ENCODE measurements at regions not wholly inside any gene's neighbourhood (a gene's known extent, or its start where the extent isn't known, plus 50 kb on each side); places are given as distances from the start of the nearest gene placed in this dataset.
A peak's percentile ranks its signal among the peaks of the same experiment; 100 is the strongest.
"Not testable (repeated sequence)": the region's sequence is repeated elsewhere in the genome, so short reads cannot be mapped to it uniquely, and the experiment has no call there.

DNA sequence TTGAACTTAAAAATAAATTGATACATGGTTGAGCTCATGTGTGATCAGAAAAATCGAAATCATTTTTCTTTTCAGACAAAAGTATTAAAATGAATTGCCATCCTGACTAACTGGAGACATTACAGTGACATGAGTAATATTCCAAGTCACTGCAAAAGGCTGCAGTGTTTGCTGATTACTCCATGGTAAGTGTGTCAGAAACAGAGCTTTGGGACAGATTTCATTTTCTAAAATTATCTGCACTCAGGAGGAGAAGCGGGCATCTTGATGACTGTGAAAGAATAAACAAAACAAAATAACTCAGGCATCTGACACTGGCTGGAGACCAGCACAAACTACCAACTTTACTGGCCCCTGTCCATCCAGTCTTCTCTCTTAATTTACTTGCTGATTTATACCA lies 312.3 kb upstream of the PIK3C3 start:
- DNase-seq (ENCODE audit: low read depth in 4 of 4, low spot score in 3 of 4), result no peak

GRCh38 chr18:41639218-41639617 lies 315.8 kb upstream of the PIK3C3 start:
- DNase-seq (ENCODE audit: low read depth in 4 of 4, low spot score in 3 of 4), result no peak

DNA sequence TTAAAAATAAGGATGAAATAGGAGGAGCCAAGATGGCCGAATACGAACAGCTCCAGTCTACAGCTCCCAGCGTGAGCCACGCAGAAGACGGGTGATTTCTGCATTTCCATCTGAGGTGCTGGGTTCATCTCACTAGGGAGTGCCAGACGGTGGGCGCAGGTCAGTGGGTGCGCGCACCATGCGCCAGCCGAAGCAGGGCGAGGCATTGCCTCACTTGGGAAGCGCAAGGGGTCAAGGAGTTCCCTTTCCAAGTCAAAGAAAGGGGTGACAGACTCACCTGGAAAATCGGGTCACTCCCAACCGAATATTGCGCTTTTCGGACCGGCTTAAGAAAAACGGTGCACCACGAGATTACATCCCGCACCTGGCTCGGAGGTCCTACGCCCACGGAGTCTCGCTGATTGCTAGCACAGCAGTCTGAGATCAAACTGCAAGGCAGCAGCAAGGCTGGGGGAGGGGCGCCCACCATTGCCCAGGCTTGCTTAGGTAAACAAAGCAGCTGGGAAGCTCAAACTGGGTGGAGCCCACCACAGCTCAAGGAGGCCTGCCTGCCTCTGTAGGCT lies 323.2 kb upstream of the PIK3C3 start:
- not testable (repeated sequence) for DNase-seq (ENCODE audit: low read depth in 4 of 4, low spot score in 3 of 4)

GRCh38 chr18:41630232-41630886 lies 324.7 kb upstream of the PIK3C3 start:
- no peak for DNase-seq (ENCODE audit: low read depth in 4 of 4, low spot score in 3 of 4)

DNA sequence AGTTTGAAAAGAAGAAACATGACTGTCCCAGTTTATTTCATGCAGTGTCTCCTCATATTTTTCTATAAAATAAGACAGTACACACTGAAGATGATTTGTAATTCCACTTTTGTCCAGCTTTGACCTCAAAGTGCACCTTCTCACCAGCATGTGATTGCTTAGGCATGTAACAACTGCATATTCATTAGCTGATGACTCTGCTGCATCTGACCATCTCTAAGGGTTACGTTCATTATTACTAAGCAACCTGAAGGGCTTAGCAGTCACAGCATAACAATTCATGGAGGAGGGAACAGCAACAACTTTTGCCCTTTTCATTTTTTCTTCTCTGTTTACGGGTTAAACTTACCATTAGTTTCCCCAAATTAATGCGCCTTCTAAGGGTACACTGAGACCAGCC lies 330.6 kb upstream of the PIK3C3 start:
- DNase-seq (ENCODE audit: low read depth in 4 of 4, low spot score in 3 of 4), result no peak

DNA sequence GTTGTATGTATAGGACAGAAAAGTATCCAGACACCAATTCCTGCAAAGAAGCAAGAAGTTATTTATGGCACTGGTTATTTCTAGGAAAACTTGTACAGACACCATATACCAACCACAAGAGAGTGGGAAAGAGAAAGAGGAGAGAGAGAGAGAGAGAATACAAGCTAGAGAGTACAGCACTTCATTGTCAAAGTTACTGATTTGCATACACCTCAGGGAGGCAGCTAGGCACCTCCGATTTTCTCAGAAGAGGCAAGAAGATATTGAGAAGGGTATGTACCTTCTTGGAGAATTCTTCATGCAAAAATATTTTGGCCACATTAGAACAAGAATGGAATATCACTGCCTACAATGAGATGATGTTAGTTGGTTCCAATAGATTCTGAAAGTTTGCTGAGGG lies 333.9 kb upstream of the PIK3C3 start:
- no peak for DNase-seq (ENCODE audit: low read depth in 4 of 4, low spot score in 3 of 4)

- DNase-seq (ENCODE audit: low read depth in 4 of 4, low spot score in 3 of 4), result no peak
Measured at GRCh38 chr18:41618147-41618546, 336.9 kb upstream of the PIK3C3 start.

GRCh38 chr18:41617647-41618046 lies 337.4 kb upstream of the PIK3C3 start:
- no peak for DNase-seq (ENCODE audit: low read depth in 4 of 4, low spot score in 3 of 4)

DNA sequence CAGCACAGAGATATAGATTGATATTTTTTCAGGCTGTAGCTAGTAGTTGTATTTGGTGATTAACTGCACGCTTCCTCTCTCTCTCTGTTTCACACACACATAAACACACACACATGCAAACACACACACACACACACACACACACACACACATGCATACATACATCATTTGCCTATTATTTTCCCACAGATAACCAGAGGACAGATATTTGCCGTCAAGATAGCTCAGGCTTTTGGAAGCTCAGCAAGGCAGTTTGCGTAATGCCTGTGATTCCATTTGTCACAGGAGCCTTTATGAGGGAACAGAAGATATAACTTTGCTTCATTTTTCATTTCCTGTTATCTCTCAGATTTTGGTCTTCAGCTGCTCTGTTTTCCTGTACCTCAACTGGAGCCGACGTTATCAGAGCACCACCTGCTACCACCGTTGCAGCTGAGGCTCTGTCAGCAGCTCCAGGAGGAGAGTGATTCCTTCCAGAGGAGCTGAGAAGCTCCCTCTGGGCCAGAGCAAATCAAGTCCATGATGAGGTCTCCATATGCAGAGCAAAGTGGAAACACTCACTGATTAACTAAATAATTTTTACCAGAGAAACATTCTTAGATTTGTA lies 341.9 kb upstream of the PIK3C3 start:
- no peak for DNase-seq (ENCODE audit: low read depth in 4 of 4, low spot score in 3 of 4)

DNA sequence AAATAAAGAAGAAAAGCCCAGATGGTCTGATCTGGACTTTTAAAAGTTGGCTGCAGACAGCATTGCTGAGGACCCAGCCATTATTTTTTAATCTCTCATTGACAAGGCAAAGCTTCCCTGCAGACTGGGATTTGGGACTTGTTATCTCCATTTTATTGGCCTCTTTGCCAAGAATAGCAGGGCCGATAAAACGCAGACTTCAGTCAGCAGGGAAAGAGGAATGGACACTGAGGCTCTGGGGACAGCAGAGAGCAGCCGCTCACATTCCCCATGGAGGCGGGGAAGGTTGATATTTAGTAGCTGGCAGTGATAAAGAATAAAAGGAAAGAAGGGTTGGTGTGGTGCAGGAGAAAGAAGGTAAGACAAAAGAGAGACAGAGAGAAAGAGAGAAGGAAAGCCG lies 350.1 kb upstream of the PIK3C3 start:
- no peak for DNase-seq (ENCODE audit: low read depth in 4 of 4, low spot score in 3 of 4)

- DNase-seq (ENCODE audit: low read depth in 4 of 4, low spot score in 3 of 4), result no peak
Measured at GRCh38 chr18:41602034-41602433, 353.0 kb upstream of the PIK3C3 start.

DNA sequence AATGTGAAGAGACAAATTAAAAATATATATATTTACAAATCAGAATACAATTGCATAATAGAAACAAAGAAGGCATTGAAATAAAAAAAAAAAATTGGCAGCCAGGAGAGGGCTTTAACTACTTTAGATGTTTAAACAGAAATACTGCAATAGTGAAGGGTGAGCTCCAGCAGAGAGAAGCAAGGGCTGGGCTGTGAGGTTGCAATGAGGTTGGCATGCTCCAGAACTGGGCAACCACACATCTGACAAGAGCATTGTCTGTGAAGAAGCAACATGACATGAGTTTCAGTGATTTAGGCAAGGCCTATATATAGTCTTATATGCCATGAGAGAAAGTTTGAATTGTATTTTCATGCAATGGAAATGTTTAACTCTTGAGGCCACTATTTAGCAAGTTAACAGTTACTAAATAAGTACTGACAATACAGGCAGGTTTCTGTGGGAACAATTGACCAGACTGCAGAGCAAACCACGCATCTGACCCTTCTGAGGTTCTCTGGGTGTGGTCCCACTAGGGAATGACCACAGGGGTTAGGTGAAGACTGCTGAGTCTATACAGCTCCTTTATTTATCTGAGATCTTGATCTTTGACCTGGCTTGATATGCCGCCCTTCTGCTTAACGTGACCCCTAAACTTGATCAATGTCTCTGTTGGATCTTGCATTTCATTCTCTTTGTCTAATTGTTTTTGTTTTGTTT lies 354.2 kb upstream of the PIK3C3 start:
- no peak for DNase-seq (ENCODE audit: low read depth in 4 of 4, low spot score in 3 of 4)

DNA sequence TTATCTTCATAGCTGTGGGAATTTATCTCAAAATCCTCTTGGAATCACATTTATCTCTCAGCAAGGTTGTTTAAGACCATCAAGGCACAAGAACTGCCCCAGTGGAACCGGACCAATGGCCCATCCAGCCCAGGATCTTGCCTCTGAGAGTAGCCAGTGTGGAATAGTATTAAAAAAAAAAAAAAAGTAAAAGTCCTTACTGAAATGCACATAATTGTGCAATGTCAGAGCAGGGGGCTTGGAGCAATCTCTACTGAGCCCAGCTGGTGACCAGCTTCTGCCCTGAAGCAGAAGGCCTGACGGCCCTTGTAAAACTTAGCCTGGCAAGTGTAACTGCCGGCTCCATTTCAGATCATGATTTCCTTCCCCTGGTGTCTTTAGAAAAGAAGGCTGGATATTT lies 355.6 kb upstream of the PIK3C3 start:
- no peak for DNase-seq (ENCODE audit: low read depth in 4 of 4, low spot score in 3 of 4)

DNA sequence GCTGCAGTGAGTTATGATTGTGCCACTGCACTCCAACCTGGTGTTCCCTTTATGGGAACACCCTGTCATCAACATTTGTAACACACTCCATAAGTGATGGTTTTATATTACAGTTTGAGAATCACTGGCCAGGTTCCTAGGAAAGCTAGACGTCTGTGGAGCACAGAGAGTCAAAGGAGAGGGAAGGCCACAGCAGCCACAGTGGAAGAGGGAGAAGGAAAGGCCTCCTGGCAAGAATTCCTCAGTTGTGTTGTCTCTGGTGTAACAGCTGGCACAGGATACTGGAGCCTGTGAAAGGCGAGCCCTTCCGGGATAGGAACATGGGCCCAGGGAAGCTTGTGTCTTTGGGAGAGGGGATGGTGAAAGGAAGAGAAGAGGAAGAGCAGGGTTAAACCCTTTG lies 360.5 kb upstream of the PIK3C3 start:
- DNase-seq (ENCODE audit: low read depth in 4 of 4, low spot score in 3 of 4), result no peak

DNA sequence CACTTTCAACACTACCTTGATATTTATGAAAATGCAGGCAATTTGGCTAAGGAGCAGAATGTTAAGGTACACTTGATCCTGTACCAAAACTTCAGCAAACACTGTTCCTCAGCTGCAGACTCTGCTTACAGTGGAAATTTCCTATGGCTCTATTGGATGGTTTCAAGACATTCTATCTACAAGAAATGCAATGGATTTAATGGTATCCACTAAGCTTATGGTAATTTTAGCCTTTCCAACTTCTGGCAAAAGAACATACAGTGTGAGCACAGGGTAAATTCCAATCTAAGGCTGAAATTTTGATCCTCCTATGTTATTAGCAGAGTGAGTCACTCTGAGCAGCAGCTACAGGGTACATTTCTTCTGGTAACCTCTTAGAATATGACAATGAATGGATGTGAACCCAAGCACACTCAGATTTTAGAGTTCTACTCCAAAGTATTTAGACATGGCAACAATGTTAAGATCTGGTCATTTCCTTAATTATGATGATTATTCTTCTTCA lies 361.8 kb upstream of the PIK3C3 start:
- DNase-seq (ENCODE audit: low read depth in 4 of 4, low spot score in 3 of 4), result no peak

GRCh38 chr18:41587976-41588375 lies 367.1 kb upstream of the PIK3C3 start:
- peak in 1 of 4 donors; percentile 5 for DNase-seq (ENCODE audit: low read depth in 4 of 4, low spot score in 3 of 4)

DNA sequence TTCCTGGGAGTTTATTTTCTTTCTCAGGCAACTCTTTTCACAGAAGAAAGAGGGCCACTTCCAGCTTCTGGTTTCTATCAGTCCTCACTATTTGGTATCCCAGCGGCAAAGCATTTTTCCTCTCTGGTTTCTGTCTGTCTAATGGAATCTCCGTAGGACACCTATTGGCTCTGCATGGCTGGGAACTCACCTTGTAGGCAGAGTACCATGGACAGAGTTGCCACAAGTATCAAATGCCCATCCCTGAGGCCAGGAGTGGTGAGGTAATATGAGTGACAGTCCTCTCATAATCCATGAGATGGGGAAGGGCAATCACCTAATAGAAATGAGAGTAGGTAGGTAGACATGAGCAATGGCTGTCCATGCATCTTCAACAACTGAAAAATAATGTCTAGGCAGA lies 369.5 kb upstream of the PIK3C3 start:
- DNase-seq (ENCODE audit: low read depth in 4 of 4, low spot score in 3 of 4), result no peak

DNA sequence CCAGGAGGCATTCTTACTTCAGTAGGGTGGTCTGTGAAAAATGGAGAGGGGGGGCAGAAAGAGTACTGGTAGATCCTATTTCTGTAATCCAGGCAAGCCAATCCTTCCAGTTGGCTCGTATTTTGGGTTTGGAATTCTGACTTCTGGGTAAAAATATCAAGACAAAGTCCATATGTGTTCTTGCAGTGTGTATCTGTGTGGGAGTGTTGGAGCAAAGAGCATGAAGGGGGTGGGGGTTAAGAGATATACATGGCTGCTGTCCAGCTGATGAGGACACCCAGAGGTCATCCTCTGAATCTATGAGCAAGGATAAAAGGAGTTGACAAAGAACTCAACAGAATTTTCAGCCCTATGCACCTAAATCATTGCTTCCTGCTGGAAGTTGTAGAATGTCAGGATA lies 375.8 kb upstream of the PIK3C3 start:
- DNase-seq (ENCODE audit: low read depth in 4 of 4, low spot score in 3 of 4), result peak in 1 of 4 donors; percentile 5

DNA sequence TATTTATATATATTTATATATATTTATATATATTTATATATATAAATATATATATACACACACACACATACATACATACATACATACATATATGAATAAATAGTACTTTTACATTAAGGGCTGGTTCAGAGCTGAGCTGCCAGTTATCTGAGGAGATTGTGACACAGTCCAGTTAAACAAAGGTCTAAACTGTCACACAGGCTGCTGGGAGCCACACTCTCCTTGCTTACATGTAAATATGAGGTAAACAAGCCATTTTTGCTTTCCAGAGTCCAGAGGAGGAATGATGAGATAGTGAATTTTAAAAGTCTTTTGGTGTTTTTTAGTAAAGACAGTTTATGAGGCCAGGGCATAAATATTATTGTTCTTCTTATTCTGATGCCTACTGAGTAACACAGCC lies 377.5 kb upstream of the PIK3C3 start:
- DNase-seq (ENCODE audit: low read depth in 4 of 4, low spot score in 3 of 4), result no peak

- DNase-seq (ENCODE audit: low read depth in 4 of 4, low spot score in 3 of 4), result no peak
Measured at GRCh38 chr18:41576643-41577042, 378.4 kb upstream of the PIK3C3 start.

DNA sequence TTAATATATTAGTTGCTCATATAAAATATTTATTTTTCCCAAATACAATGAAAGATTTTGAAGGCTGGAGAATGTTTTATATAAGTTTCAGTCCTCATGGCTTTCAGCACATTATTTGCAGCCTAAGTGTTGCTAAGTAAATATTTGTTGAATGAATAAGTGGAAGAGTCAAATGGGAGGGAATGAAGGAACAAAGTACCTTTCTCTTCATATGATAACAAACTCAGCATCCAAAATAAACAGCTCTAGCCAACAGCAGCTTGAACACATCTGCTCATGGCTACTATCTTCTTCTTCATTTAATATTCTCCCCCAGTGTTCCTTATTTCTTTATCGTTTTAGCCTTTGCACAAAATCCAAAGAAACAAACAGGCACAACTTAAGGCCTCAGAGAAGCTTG lies 385.2 kb upstream of the PIK3C3 start:
- no peak for DNase-seq (ENCODE audit: low read depth in 4 of 4, low spot score in 3 of 4)

DNA sequence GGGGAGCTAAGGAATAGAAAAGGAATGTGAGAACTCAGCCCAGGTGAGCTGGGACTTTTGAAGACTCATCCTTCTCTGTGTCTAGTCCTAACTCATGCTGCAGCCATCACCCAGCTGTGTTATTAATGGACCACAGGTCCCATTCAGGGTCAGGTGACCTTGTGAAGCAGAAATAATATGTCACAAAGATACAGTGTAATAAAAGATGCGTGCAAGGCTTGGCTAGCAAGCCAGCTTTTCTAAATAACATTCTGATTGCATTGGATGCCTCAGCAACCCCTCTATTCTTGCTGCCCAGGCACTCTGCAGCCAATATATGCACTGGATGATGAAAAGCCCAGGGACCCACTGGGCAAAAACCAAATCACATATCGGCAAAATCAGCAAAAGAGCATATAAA lies 393.1 kb upstream of the PIK3C3 start:
- DNase-seq (ENCODE audit: low read depth in 4 of 4, low spot score in 3 of 4), result no peak

All from right renal pelvis (tissue), 4 donors.